ENCODE measurements at regions not wholly inside any gene's neighbourhood (a gene's known extent, or its start where the extent isn't known, plus 50 kb on each side); places are given as distances from the start of the nearest gene placed in this dataset.

GRCh38 chr7:22005151-22005550 is 59.5 kb upstream of the CDCA7L start:
- Histone ChIP-seq H3K27me3 (peaks cover 0 to 11% (median 0%) of the 10 kb centered on the region in 9 donors), H3K4me3 (no peak overlapping the region), H3K9me3 (no peaks in the 10 kb centered on the region), H3K27ac (no peak overlapping the region), H3K4me1 (peaks cover 0 to 3% (median 0%) of the 10 kb centered on the region in 12 donors), H3K36me3 (no peaks in the 10 kb centered on the region)
- TF ChIP-seq POLR2A (IDR thresholded peaks at IDR 0.05), result no peak
- TF ChIP-seq CTCF (IDR thresholded peaks at IDR 0.05), result no peak
- intact Hi-C loops (cut with DNase I), result loop anchor here in 4 of 10 donors (10.0 kb wide), 3 partner anchors 100 to 750 kb away; no protein-coding TSS in a partner anchor
- ATAC-seq (no peak), DNase-seq (no peak)
- WGBS, 4 donors, result 74 to 85% (median 78%) methylated on average over 1 of the region's 1 CpG

GRCh38 chr7:22002726-22003125 is 57.0 kb upstream of the CDCA7L start:
- no peak for TF ChIP-seq CTCF (IDR thresholded peaks at IDR 0.05)
- no peak for TF ChIP-seq POLR2A (IDR thresholded peaks at IDR 0.05)
- Histone ChIP-seq H3K36me3 (no peaks in the 10 kb centered on the region), H3K27me3 (peaks cover 0 to 8% (median 0%) of the 10 kb centered on the region in 9 donors), H3K4me3 (no peak overlapping the region), H3K4me1 (peaks cover 0 to 3% (median 0%) of the 10 kb centered on the region in 12 donors), H3K27ac (no peak overlapping the region), H3K9me3 (no peaks in the 10 kb centered on the region)
- intact Hi-C loops (cut with DNase I), result loop anchor here in 6 of 10 donors (5.0 to 10.0 kb wide), 7 partner anchors 55 to 1225 kb away; partner anchors contain the start of gene CDCA7L (in 1 of the 6)
- ATAC-seq, result no peak
- 69 to 88% (median 77%) methylated on average over 1 of the region's 1 CpG for WGBS, 4 donors
- DNase-seq, result no peak

DNA sequence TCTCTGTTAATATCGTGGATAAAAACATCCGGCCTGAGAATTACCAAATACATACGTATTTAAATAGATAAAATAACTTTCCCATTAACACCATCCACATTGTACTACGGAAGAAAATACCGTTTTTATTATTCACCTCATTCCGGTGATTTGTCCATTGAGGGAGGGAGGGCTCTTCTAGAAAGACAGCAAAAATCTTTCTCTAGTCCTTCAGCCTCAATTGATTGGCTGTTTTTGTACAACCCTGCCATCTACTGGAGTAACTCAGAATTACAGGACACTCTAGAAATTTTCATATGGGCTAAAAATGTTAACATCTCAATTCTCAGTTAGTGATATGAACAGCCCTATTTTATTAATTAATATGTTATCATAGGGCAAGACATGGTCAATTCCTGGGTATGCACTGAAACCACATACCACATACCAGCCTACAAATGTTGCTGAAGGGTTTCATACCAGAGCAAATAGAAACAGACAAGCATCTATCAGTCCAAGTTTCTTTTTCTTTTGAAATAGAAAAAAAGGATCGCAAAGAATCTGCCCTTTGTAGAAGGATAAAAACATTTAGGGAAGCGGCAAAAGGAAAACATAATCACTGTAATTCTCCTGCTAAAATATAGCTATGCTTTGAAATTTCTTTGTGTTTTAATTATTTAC is 55.8 kb upstream of the CDCA7L start:
- intact Hi-C loops (cut with DNase I), result loop anchor here in 6 of 10 donors (5.0 to 10.0 kb wide), 7 partner anchors 54 to 1224 kb away; partner anchors contain the start of gene CDCA7L (in 1 of the 6)
- Histone ChIP-seq H3K9me3 (no peaks in the 10 kb centered on the region), H3K4me1 (peaks cover 0 to 3% (median 0%) of the 10 kb centered on the region in 12 donors), H3K4me3 (peak overlapping the region in 2 of 12 donors; percentile 1 to 20), H3K27ac (no peak overlapping the region), H3K27me3 (peaks cover 0 to 8% (median 0%) of the 10 kb centered on the region in 9 donors), H3K36me3 (no peaks in the 10 kb centered on the region)
- DNase-seq (no peak), ATAC-seq (peak in 3 of 4 donors; percentile 44 to 59 (median 47))
- 14 to 15% (median 15%) methylated on average over 8 of the region's 8 CpGs for WGBS, 4 donors
- TF ChIP-seq POLR2A (IDR thresholded peaks at IDR 0.05) (no peak), CTCF (IDR thresholded peaks at IDR 0.05) (peak; percentile 67 to 87 (median 79))

DNA sequence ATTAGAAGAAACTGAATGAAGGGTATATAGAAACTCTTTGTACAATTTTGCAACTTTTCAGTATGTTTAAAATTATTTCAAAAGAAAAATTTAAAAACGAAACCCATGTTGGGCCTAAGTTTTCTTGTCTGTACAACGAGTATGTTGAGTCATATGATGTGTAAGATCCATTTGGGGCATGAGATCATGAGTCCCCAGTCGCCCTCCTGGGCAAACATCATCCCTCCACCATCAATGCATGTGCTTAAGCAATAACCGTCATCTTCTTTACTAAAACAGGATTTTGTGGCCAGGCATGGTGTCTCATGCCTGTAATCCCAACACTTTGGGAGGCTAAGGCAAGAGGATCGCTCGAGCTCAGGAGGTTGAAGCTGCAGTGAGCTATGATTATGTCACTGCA is 54.2 kb upstream of the CDCA7L start:
- intact Hi-C loops (cut with DNase I), result loop anchor here in 6 of 10 donors (5.0 to 10.0 kb wide), 8 partner anchors 53 to 1223 kb away; partner anchors contain the start of gene CDCA7L (in 1 of the 6)
- WGBS, 4 donors, result 90 to 93% (median 91%) methylated on average over 6 of the region's 6 CpGs
- no peak for DNase-seq

More for the DNA sequence above, 54.2 kb upstream of the CDCA7L start:
- no peaks in the 10 kb centered on the region for H3K36me3 ChIP-seq
- no peaks in the 10 kb centered on the region for H3K9me3 ChIP-seq
- TF ChIP-seq CTCF (IDR thresholded peaks at IDR 0.05) (no peak), POLR2A (IDR thresholded peaks at IDR 0.05) (no peak)
- no peak for ATAC-seq
- H3K27ac ChIP-seq, result no peak overlapping the region
- peaks cover 0 to 3% (median 0%) of the 10 kb centered on the region in 12 donors for H3K4me1 ChIP-seq
- H3K27me3 ChIP-seq, result no peaks in the 10 kb centered on the region
- H3K4me3 ChIP-seq, result no peak overlapping the region

Measured in heart left ventricle (tissue), 16 donors.